ENCODE measurements at regions not wholly inside any gene's neighbourhood (a gene's known extent, or its start where the extent isn't known, plus 50 kb on each side); places are given as distances from the start of the nearest gene placed in this dataset.

DNA sequence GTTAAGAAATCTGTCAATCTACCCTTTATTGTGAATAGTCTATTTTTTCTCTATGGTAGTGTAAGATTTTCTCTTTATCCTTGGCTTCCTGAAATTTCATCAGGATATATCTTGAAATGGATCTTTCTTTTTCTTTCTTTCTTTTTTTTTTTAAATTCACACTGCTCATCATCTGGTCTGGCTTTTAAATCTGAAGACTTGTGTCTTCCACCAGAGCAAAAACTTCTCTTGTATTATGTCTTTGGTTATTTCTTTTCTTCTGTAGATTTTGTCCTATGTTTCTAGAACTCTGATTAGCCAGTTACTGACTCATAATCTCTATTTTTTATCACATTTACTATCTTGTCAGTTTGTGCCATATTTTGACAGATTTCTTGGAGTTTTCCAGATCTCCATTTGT, 133.8 kb upstream of the LMO4 start:
- ATAC-seq: no peak
- Histone ChIP-seq H3K4me1 (no peaks in the 10 kb centered on the region), H3K36me3 (no peaks in the 10 kb centered on the region), H3K9me3 (peaks cover 9% of the 10 kb centered on the region), H3K27me3 (ENCODE audit: low read depth) (no peaks in the 10 kb centered on the region), H3K4me3 (no peak overlapping the region), H3K27ac (no peak overlapping the region)
- no peak for TF ChIP-seq CTCF (IDR thresholded peaks at IDR 0.05)
- intact Hi-C loops (cut with DNase I): no loop called here
- no peak for DNase-seq

DNA sequence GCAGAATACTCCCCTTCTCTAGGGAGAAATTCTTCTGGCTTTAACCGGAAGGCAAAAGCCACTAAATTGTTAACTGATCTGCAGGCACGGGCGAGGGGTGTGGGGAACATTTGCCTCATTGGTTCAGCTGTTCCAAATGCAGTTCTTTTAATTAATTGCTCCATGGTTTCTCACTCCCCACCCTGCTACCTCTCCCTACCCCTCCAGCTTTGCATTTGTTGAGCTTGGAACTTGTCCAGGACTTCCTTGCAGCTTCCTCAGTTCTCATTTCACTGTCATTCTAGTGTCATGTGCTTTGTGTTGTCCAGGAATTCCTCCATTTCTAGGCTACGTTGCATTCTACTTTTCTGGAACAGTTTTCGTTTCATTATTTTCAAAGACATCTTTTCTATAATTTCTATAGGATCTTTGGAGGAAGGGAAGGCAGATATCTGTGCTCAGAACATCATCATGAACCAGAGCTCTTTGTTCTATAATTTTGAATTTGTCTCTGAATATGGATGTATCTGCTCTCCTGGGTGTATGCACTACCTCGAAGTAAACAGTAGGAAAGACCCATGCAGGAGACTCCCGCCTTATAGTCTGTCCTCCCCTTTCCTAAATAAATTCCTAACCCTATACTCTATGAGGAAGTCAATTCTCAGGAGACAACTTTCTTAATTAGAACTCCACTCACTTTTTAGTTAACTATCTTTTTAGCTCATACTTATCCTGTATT, 132.4 kb upstream of the LMO4 start:
- Histone ChIP-seq H3K4me3 (no peak overlapping the region), H3K4me1 (no peaks in the 10 kb centered on the region), H3K36me3 (no peaks in the 10 kb centered on the region), H3K27me3 (ENCODE audit: low read depth) (no peaks in the 10 kb centered on the region), H3K9me3 (peaks cover 9% of the 10 kb centered on the region), H3K27ac (no peak overlapping the region)
- no peak for ATAC-seq
- TF ChIP-seq CTCF (IDR thresholded peaks at IDR 0.05): no peak
- intact Hi-C loops (cut with DNase I): no loop called here
- DNase-seq: no peak

- Histone ChIP-seq H3K27ac (no peak overlapping the region), H3K27me3 (ENCODE audit: low read depth) (peaks cover 3% of the 10 kb centered on the region), H3K9me3 (peaks cover 9% of the 10 kb centered on the region), H3K36me3 (no peaks in the 10 kb centered on the region), H3K4me1 (no peaks in the 10 kb centered on the region), H3K4me3 (no peak overlapping the region)
- no peak for TF ChIP-seq CTCF (IDR thresholded peaks at IDR 0.05)
- ATAC-seq: no peak
- intact Hi-C loops (cut with DNase I): no loop called here
- DNase-seq: no peak
Observed at GRCh38 chr1:87197156-87197555, 131.5 kb upstream of the LMO4 start.

DNA sequence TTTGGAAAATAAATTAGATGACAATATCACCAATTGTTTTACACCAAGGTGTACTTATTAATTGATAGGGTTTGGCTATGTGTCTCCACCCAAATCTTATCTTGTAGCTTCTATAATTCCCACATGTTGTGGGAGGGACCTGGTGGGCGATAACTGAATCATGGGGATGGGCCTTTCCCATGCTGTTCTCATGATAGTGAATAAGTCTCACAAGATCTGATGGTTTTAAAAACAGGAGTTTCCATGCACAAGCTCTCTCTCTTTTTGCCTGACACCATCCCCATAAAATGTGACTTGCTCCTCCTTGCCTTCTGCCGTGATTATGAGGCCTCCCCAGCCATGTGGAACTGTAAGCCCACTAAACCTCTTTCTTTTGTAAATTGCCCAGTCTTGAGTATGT, 131.0 kb upstream of the LMO4 start:
- intact Hi-C loops (cut with DNase I): no loop called here
- no peak for TF ChIP-seq CTCF (IDR thresholded peaks at IDR 0.05)
- ATAC-seq: no peak
- DNase-seq: no peak
- Histone ChIP-seq H3K36me3 (no peaks in the 10 kb centered on the region), H3K27me3 (ENCODE audit: low read depth) (peaks cover 3% of the 10 kb centered on the region), H3K4me1 (no peaks in the 10 kb centered on the region), H3K4me3 (no peak overlapping the region), H3K9me3 (peaks cover 9% of the 10 kb centered on the region), H3K27ac (no peak overlapping the region)

GRCh38 chr1:87200875-87201638, 127.6 kb upstream of the LMO4 start:
- Histone ChIP-seq H3K36me3 (no peaks in the 10 kb centered on the region), H3K4me3 (no peak overlapping the region), H3K9me3 (no peaks in the 10 kb centered on the region), H3K27me3 (ENCODE audit: low read depth) (peaks cover 3% of the 10 kb centered on the region), H3K27ac (no peak overlapping the region), H3K4me1 (no peaks in the 10 kb centered on the region)
- intact Hi-C loops (cut with DNase I): no loop called here
- no peak for ATAC-seq
- no peak for TF ChIP-seq CTCF (IDR thresholded peaks at IDR 0.05)
- no peak for DNase-seq
